Activated CD4-positive, alpha-beta T cell treated with anti-CD3 and anti-CD28 coated beads for 1 hour (primary cell): ENCODE measurements at regions not wholly inside any gene's neighbourhood (a gene's known extent, or its start where the extent isn't known, plus 50 kb on each side); places are given as distances from the start of the nearest gene placed in this dataset.

ENCODE experiments used
- DNase-seq: peaks from one replicate; pipeline ENCODE4 v3.0.0-alpha.2; 2020

DNA sequence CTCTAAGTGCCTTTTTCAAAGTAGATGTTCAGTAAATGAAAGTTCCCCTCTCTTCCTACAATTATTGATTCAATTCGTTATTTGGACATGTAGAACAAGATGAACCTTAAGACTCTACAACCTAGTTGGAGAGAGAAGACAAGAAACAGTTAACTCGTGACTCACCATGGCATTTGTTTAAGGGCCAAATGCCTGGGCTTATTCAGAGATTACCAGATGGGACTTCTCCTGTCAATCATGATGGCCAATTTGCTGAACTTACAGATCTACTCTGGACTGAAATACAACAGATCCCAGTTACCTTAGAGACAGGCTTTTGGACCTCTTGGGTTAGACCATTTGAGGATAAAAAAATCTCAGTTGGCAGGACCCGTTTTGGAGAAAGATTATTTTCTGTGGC lies 93.5 kb downstream of the C1orf94 start:
- no peak for DNase-seq

DNA sequence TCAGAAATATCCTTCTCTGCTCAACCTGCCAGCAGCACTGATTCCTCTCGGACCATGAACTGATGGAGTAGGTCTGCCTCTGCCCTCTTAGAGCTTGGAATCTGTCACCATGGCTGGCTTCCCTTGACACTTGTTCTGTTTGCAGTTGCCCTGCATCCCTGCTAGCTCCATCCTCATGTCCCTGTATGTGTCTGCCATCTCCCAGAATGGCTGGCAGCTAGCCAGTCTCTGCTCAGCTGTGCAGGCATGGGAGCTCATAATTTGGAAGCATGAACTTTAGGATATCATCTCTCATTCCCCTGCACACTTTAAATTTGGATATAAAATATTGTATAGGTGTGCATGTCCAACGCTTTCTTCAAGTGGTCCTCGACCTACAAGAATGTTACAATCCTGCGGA lies 95.4 kb downstream of the C1orf94 start:
- no peak for DNase-seq

DNA sequence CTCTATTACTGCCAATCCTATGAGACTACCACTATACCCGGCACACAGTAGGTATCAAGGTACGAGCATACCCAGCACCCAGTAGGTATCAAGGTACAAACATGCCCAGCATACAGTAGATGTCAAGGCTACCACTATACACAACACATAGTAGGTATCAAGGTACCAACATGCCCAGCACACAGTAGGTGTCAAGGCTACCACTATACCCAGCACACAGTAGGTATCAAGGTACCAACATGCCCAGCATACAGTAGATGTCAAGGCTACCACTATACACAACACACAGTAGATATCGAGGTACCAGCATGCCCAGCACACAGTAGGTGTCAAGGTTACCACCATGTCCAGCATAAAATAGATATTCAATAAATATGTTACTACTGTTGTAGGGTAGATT lies 98.4 kb downstream of the C1orf94 start:
- no peak for DNase-seq

DNA sequence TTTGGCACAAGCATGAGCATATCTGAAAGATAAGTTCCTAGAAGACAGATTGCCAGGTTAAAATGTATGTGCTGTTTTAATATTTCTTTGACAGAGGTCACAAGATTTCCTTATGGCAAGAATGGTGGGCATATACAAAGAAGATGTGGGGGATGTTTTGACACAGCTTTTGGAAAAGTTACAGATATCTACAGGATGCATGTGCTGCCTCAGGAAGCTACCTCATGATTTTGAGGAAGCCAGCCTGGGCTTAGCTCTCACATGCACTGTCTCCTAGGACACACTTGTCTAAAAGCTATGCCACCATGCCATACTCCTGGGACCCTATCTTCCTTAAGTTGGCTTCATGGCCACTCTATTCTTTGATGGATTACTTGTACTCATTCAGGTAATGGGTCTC lies 99.9 kb downstream of the C1orf94 start:
- DNase-seq, result no peak

DNA sequence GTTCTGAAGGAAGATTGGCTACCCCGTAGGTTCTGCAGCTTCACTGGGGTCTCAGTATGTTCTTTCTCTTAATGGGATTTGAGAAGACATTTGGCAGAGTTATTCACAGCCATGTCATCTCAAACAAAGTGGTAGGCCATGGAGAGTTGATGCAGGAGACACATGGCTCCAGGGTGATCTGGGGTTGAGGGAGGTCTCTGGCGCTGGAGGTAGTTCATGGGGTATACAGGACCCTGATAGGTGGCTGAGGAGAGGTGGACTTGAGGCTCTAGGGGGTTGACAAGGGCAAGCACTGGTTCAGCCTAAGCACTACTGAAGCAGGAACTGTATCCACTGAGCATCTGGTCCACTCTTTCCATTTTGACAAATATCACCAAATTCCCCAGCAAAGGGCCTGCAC lies 100.4 kb downstream of the C1orf94 start:
- no peak for DNase-seq

DNA sequence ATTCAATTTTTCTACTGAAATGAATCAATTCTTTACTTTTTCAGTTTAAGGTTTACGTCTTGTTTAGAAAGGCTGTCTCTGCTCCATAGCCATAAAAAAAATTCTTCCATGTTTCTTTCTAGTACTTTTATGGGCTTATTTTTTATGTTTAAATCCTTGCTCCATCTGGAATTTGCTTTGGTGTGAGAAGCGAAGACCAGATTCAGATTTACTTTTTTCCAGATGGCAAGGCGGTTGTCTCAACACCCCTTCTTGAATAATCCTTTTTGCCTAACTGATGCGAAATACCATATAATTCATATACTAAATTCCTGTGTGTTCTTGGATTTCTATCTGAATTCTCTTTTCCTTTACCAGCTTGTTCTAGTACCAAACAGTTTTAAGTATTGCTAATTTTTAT lies 101.5 kb downstream of the C1orf94 start:
- no peak for DNase-seq

DNA sequence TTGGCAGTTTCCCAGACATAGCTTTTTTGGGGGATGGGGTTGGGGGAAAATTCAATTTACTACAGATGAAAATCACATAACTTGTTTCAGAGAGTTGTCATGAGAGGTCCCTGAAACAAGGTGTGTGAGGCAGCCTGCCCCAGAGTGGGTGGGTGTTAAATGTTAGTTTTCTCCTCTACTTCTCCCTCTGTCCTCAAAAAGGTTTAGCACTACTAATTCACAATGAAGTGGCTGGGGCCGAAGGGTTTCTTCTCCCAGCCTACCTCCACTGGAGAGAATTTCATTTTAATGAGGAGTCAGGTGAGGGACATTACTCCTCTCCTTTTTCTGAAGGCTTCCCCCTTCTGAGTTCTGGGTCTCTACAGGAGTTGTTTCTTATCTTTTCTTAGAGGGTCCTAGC lies 103.3 kb downstream of the C1orf94 start:
- DNase-seq, result no peak

DNA sequence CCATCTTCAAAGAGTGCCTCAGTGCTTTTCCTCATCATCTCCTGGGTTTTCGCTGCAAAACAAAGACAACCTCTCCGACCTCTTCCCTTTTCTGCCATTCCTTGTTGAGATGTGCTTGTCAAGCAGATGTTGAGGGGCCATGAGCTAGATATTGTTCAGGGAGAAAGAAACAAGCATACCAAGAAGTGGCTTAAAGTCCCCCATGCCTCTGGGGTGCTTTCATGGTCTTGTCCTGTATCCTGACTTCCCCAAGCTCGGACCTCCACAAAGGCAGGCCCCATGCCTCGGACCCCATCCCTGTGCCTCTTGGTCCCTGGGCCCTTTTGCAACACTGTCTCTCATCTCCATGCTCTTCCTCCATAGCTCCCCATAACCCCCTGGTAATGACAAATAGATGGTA lies 103.8 kb downstream of the C1orf94 start:
- DNase-seq, result no peak

DNA sequence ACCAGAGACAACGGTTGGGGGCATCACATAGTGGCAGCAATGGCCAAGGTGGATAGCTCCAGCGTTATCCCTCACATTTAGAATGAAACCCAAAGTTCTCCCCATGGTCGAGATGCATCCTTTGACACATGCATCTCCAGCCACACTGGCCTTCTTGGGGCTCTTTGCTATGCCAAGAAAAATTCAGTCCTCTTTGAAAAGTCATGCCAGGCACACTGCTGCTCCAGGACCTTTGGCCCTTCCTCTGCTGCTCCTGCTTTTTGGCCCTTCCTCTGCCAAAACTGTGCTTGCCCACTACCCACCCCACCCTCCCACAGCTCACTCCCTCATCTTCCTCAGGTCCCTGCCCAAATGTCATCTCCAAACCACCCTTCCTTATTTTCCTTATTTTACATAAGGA lies 106.4 kb downstream of the C1orf94 start:
- DNase-seq, result no peak

DNA sequence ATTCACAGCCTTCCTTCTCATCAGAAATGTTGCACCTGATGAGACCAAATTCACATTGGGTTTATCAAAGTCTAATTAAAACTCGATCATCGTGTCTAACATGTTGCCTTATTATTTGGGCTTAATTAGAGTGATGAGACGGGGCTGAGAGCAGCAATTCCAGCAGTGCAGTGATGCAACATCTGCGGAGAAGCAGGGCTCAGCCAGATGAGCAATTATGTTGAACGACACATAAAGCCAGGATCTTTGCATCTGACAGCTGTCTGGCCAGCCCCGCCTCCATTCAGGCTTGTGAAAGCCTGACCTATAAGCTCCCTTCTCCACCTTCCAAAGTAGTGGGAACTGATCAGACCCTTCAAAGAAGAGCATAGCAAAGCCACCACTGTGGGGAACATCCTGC lies 109.8 kb downstream of the C1orf94 start:
- DNase-seq, result no peak

DNA sequence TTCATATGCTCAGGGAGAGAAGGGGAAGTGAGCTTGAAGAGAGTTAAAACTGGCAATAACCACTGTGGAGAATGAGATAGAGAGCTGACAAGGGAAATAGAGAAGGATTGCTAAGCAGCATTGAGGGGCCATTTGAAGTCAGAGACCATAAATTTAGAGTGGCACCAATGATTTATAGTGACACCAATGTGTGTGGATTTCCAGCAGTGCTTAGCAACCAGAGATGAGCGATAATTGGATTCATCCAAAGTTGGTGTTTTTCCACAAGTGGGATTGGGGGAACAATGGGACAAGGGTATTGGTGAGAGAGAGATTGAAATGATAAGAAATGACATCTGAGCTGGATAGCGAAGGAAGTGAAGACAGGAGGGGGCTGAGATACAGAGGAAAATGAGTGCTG lies 114.1 kb downstream of the C1orf94 start:
- DNase-seq, result no peak

DNA sequence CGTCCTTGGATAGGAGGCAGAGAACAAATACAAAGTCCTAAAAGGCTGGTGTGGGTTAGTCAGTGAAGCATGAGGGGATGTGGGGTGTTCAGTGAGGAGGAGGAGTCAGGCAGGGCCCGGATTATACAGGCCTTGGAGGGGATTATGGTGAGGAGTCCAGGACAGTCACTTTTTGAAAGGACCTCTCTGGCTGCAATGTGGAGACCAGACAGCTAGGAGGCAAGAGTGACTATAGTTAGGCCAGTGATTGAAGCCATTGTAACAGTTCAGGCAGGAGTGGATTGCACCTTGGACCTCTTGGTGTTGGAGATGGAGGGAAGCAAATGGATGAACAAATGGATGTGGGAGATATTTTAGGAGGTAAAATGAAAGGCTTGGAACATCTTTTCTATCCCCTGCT lies 115.8 kb downstream of the C1orf94 start:
- no peak for DNase-seq

DNA sequence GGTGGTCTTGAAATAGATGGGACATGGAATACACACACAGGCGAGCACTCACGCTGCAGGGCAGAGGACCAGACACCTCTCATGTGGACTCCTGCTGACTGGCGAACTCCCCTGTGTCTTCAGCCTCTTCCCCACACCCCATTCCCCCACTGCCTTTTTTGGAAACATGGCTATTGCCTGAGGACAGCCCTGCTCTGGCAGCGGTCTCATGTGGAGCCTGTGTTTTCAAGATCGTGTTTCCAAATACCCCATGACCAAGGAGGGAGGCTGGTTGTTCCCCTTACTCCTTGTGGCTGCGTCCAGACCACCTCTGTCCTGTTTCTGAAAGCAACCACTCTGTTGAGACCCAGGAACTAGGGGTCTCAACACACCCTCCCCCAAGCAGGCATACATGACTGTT lies 119.4 kb downstream of the C1orf94 start:
- no peak for DNase-seq

DNA sequence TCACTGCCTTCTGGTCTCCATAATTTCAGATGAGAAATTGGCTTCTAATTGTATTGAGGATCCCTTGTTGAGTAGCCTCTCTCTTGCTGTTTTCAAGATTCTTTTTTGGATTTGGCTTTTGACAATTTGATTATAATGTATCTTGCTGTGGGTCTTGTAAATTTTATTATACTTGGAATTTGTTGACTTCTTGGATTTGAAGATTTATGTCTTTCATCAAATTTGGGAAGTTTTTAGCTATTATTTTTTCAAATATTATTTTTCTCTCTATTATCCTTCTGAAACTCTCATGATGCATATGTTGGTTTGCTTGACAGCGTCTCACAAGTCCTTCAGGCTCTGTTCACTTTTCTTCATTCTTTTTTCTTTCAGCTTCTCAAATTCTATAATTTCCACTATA lies 126.1 kb downstream of the C1orf94 start:
- DNase-seq, result no peak

DNA sequence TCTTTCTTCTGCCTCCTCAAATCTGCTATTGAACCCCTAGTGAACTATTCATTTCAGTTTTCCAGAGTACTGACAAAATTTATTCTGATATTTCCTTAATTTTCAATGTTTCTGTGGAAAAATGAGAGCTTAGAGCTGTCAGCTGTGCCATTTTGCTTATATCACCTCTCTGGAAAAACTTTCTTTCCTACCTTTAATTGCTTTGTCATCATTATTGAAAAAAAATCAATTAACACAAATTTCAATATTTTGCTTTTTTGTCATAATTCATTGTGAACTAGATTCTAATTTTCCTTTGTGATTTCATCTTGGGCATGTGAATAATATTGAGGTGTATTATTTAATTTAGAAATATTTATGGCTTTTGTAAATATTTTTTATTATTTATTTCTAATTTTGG lies 126.5 kb downstream of the C1orf94 start:
- DNase-seq, result no peak

DNA sequence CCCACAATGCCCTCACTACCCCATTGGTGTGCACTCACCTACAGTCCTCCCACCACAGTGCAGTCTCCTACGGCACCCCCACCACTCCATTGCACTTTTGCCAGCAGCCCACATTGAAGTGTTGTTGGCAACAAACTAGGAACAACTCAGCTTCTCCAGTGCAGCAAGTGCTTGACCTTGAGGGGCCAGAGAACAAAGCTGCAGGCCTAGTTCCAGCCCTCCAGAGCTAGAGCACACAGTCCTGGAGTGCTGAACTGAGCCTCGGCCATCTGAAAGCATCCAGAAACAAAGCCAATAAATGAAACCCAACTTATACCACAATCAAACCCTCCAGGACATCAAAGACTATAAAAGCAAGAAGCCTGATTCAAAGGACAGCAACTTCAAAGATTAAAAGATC lies 129.9 kb downstream of the C1orf94 start:
- DNase-seq, result no peak

DNA sequence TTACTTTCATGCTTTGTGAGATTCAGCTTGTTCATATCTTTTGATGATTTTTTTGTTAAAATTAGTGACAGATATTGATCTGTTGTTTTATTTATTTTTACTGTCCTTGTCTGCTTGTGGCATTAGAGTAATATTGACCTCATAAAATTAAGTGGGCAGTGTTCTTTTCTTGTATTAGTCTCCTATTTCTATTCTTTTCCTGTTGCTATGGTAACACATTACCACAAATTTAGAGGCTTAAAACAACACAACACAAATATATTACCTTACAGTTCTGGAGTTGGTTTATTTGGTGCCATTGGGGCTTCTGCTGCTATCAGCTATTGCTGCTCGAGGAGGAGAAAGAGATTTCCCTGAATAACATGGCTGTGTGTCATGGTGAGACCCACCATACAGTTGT lies 135.7 kb downstream of the C1orf94 start:
- no peak for DNase-seq

DNA sequence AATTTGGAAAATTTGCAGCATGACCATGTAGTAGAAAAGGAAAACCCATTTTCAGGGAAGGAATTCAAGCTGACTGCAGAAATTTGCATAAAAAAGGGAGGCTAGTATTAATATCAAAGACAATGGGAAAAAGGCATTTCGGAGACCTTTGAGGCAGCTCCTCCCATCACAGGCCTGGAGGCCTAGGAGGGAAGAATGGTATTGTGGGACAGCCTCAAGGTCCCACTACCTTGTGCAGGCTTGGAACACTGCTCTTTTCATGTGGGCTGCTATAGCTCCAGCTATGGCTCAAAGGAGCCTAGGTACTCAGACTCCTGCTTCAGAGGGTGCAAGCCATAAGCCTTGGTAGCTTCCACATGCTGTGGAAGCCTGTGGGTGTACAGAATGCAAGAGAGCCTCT lies 139.3 kb downstream of the C1orf94 start:
- no peak for DNase-seq

DNA sequence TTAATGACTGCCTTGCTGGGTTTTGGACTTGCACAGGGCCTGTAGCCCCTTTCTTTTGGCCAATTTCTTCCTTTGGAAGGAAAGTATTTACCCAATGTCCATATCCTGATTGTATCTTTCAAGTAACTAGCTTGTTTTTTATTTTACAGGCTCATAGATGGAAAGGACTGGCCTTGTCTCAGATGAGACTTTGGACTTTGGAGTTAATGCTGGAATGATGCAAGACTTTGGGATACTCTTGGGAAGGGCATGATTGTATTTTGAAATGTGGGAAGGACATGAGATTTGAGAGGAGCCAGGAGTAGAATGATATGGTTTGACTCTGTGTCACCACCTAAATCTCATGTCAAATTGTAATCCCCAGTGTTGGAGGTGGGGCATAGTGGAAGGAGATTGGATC lies 140.1 kb downstream of the C1orf94 start:
- no peak for DNase-seq

DNA sequence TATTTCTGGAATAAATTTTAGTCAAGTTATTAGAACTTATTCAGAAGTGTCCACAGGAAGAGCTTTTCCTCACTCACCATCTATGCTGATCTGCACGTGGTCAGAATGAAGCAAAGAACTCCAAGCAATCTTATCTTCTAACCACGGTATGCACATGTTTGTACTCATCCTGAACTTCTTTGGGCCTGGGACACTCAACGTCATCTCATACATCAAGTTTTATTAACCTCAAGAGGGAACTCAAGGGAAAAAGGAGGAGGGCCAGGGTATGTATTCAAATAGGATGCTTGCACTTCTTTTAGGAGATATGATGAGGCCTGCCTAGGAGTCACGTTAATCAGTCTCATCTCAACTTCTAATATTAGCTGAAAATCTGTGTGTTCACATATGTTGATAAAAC lies 142.5 kb downstream of the C1orf94 start:
- DNase-seq, result no peak

DNA sequence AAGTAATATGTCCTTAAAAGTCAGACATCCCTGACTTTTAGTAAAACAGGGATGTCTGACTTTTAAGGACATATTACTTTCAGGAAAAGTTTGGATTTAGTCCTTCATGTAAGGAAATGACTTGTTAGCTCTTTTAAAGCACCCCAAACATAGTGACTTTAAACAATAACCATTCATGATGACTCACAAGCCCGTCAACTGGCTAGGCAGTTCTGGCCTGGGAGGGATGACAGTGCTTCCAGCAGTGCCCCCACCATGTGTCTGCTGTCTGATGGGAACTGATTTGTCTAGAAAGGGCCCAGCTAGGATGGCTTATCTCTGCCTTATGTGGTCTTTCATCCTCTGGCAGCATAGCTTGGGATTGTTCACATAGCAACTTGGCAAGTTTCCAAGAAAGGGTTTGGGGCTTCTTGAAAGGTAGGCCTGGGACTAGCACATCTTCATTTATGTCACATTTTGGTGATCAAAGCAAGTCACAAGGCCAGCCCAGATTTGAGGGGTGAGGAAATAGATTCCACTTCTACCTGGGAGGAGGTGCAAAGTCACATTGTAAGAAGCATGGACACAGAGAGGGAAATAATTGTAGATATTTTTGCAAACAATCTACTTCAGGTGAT lies 143.5 kb downstream of the C1orf94 start:
- no peak for DNase-seq

DNA sequence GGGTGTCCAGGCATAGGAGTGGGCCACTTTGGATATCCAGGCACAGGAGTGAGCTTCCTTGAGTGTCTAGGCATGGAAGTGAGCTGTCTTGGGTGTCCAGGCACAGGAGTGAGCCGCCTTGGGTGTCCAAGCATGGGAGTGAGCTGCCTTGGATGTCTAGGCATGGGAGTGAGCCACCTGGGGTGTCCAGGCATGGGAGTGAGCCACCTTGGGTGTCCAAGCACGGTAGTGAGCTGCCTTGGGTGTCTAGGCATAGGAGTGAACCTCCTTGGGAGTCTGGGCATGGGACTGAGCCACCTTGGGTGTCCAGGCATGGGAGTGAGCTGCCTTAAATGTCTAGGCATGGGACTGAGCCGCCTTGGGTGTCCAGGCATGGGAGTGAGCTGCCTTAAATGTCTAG lies 146.3 kb downstream of the C1orf94 start:
- DNase-seq, result no peak

DNA sequence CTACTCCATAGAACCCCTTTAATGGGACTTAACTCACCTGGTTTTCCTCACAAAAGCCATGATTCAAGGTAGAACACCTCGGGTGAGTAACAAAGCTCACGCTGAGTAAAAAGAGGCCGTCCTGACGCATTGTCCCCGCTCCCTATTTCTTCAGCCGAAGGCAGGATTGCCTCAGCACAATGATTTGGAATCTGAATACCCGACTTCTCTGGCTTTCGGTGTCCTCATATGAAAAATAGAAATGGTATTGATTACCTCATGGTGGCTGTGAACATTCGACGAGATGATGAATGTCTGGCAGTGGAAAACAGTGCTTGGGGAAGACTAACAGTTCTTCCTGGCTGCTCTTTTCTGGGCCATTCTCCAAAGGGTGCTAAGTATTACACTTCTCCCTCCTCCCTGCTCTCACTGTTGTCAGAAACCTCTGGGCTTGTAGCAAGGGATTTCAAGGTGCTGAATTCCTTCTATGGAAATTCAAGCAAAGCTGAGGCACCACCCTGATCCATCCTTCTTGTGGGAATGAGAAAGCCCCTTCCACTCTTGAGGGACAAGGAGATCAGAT lies 148.3 kb downstream of the C1orf94 start:
- no peak for DNase-seq

DNA sequence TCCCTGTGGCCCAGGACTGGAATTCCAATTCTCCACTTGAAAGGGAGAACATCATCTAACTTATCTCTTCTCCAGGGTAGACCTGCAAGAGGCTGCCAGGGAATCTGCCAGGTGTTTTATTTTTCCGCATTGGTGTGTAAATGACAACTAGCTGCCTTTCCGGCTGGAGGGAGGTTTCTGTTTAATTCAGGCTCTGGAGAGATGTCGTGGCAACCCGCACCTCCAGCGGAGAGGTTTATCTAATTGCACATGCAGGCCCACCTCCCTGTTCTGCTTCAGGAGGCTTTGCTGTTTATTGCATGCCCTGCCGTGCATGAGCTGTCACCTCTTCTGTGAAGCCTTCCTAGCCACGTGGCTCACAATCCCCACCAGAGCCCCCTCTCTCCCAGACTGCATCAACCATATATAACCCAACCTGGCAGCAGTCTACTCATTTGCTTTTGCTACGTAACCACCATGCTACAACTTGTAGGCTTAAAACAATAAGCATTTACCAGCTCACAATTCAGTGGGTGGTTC lies 151.6 kb downstream of the C1orf94 start:
- DNase-seq, result no peak

DNA sequence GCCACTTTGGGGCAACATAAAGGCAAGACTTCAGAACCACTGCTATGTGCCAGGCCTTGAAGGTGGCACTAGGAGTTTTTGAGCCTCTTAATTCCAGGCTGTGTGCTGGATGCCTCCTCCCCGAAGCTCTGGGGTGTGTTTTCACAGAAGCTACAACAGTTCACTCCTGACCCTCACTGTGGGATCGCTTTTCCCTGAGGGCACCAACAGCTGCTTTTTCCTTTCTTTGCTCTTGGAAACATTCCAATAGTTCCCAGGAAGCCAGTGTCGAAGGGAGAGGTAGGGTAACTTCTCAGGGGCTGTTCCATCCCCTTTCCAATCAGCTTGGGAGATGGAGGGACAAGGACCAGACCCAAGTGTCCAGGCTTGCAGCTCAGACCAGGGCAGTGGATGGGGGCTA lies 153.4 kb downstream of the C1orf94 start:
- no peak for DNase-seq
